HepG2 (cell line): ENCODE measurements at regions not wholly inside any gene's neighbourhood (a gene's known extent, or its start where the extent isn't known, plus 50 kb on each side); places are given as distances from the start of the nearest gene placed in this dataset.

ENCODE experiments used
- ARID2 ChIP-seq: sonication (generic); formaldehyde crosslinking; IDR thresholded peaks from 2 replicates; pipeline ENCODE4 v1.8.1; 2022; ENCODE audit warnings: mild to moderate bottlenecking, missing genetic modification reagents, borderline replicate concordance
- ARID3A ChIP-seq: IDR thresholded peaks from 2 replicates; pipeline ENCODE4 v1.6.1; 2012; ENCODE audit warnings: low read depth, low read length, improper control_type of control experiment
- CENPX ChIP-seq: sonication (generic); formaldehyde crosslinking; IDR thresholded peaks from 2 replicates; pipeline ENCODE4 v1.9.0; 2021; ENCODE audit warnings: mild to moderate bottlenecking, missing genetic modification reagents, moderate library complexity
- EEA1 ChIP-seq: sonication (generic); formaldehyde crosslinking; IDR thresholded peaks from 2 replicates; pipeline ENCODE4 v1.5.1; 2020; ENCODE audit warnings: mild to moderate bottlenecking, missing genetic modification reagents, borderline replicate concordance
- HES4 ChIP-seq: sonication (generic); formaldehyde crosslinking; IDR thresholded peaks from 2 replicates; pipeline ENCODE4 v1.9.0; 2021; ENCODE audit warnings: mild to moderate bottlenecking, missing genetic modification reagents, borderline replicate concordance
- HHEX ChIP-seq: IDR thresholded peaks from 2 replicates; pipeline ENCODE4 v1.6.1; 2016; ENCODE audit warnings: control low read depth
- MBD4 ChIP-seq: IDR thresholded peaks from 2 replicates; pipeline ENCODE4 v1.6.1; 2012; ENCODE audit warnings: low read length, inconsistent platforms, borderline replicate concordance
- NFYC ChIP-seq: IDR thresholded peaks from 2 replicates; pipeline ENCODE4 v1.6.1; 2016; ENCODE audit warnings: missing genetic modification reagents, missing compliant biosample characterization
- NR0B2 ChIP-seq: sonication (generic); formaldehyde crosslinking; IDR thresholded peaks from 2 replicates; pipeline ENCODE4 v1.4.0; 2020; ENCODE audit warnings: mild to moderate bottlenecking, missing genetic modification reagents
- PATZ1 ChIP-seq: sonication (generic); formaldehyde crosslinking; IDR thresholded peaks from 2 replicates; pipeline ENCODE4 v1.4.0; 2020; ENCODE audit warnings: missing genetic modification reagents
- REXO4 ChIP-seq: sonication (generic); formaldehyde crosslinking; IDR thresholded peaks from 2 replicates; pipeline ENCODE4 v1.8.0; 2022; ENCODE audit warnings: missing genetic modification reagents, mild to moderate bottlenecking, borderline replicate concordance
- SOX6 ChIP-seq, 2 experiments: fragments of 450-650 bp in 1 of 2; sonication (generic) in 1 of 2; formaldehyde crosslinking in 1 of 2; IDR thresholded peaks; 2 replicates each; pipeline versions ENCODE4 v1.4.0 to v1.6.1; 2017 to 2020; ENCODE audit warnings: antibody characterized with exemption in 1 of 2, mild to moderate bottlenecking in 1 of 2, missing genetic modification reagents in 1 of 2
- TARDBP ChIP-seq: sonication (generic); formaldehyde crosslinking; IDR thresholded peaks from 2 replicates; pipeline ENCODE4 v1.8.0; 2022; ENCODE audit warnings: mild to moderate bottlenecking, missing genetic modification reagents
- THAP8 ChIP-seq: sonication (generic); formaldehyde crosslinking; IDR thresholded peaks from 2 replicates; pipeline ENCODE4 v1.5.1; 2020; ENCODE audit warnings: missing genetic modification reagents, mild to moderate bottlenecking, borderline replicate concordance
- ZNF224 ChIP-seq: sonication (generic); formaldehyde crosslinking; IDR thresholded peaks from 2 replicates; pipeline ENCODE4 v1.5.0; 2020; ENCODE audit warnings: mild to moderate bottlenecking, missing genetic modification reagents
- ZNF24 ChIP-seq: fragments of 450-650 bp; IDR thresholded peaks from 2 replicates; pipeline ENCODE4 v1.6.1; 2017; ENCODE audit warnings: antibody characterized with exemption, mild to moderate bottlenecking
- ZNF275 ChIP-seq: sonication (generic); formaldehyde crosslinking; IDR thresholded peaks from 2 replicates; pipeline ENCODE4 v1.8.0; 2022; ENCODE audit warnings: missing genetic modification reagents, mild to moderate bottlenecking, inconsistent platforms, borderline replicate concordance
- ZNF687 ChIP-seq: sonication (generic); formaldehyde crosslinking; IDR thresholded peaks from 2 replicates; pipeline ENCODE4 v1.5.1; 2020; ENCODE audit warnings: mild to moderate bottlenecking, missing genetic modification reagents, moderate library complexity

GRCh38 chr2:126990605-126991532 lies 92.2 kb downstream of the TEX51 start (continued):
- TF ChIP-seq HES4 (CRISPR knock-in tag) (no peak), PATZ1 (CRISPR knock-in tag) (0 out of 2 replicates have a peak, but pooled peaks have one; percentile 28), ZNF224 (no peak), SOX6 (IDR thresholded peaks at IDR 0.05) (no peak), SOX6 (CRISPR knock-in tag; IDR thresholded peaks at IDR 0.05) (peak; percentile 91), ARID2 (no peak), HHEX (CRISPR knock-in tag) (no peak), ARID3A (0 out of 2 replicates have a peak, but pooled peaks have one; percentile 49), ZNF24 (no peak), NR0B2 (CRISPR knock-in tag) (no peak), EEA1 (CRISPR knock-in tag) (no peak), TARDBP (peak; percentile 16; the same call in 1 of the 2 replicates), THAP8 (no peak), REXO4 (CRISPR knock-in tag) (no peak), CENPX (no peak), NFYC (no peak), ZNF275 (CRISPR knock-in tag) (no peak), MBD4 (no peak), ZNF687 (CRISPR knock-in tag) (peak; percentile 80)
